ENCODE measurements at regions not wholly inside any gene's neighbourhood (a gene's known extent, or its start where the extent isn't known, plus 50 kb on each side); places are given as distances from the start of the nearest gene placed in this dataset.

DNA sequence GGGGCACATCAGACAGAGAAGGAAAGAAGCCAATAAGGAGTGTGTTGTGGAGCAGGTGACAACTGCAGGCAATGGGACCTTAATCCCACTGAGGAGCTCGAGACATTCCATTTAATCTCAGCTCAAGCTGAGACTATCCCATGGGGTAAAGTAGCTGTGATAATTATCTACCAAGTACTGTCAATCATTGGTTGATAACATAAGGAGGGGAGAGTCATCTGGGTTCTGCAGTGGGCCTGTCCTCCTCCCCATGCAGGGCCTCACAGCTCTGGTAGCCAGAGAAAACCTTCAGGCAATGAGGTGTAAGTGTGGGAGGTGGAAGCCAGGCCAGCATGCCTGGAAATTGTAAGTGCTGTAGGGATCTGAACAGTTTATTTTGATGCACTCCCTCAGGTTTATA lies 375.0 kb upstream of the ARID1B start:
- no peak overlapping the region for H3K27ac Mint-ChIP-seq
- no peaks in the 10 kb centered on the region for H3K4me1 Mint-ChIP-seq
- H3K36me3 Mint-ChIP-seq, result no peaks in the 10 kb centered on the region
- no peak overlapping the region for H3K4me3 Mint-ChIP-seq
- H3K27me3 Mint-ChIP-seq (ENCODE audit: low read depth), result peaks cover 18% of the 10 kb centered on the region
- peaks cover 5% of the 10 kb centered on the region for H3K9me3 Mint-ChIP-seq
- TF ChIP-seq, protein P1, sequence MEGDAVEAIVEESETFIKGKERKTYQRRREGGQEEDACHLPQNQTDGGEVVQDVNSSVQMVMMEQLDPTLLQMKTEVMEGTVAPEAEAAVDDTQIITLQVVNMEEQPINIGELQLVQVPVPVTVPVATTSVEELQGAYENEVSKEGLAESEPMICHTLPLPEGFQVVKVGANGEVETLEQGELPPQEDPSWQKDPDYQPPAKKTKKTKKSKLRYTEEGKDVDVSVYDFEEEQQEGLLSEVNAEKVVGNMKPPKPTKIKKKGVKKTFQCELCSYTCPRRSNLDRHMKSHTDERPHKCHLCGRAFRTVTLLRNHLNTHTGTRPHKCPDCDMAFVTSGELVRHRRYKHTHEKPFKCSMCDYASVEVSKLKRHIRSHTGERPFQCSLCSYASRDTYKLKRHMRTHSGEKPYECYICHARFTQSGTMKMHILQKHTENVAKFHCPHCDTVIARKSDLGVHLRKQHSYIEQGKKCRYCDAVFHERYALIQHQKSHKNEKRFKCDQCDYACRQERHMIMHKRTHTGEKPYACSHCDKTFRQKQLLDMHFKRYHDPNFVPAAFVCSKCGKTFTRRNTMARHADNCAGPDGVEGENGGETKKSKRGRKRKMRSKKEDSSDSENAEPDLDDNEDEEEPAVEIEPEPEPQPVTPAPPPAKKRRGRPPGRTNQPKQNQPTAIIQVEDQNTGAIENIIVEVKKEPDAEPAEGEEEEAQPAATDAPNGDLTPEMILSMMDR (IDR thresholded peaks at IDR 0.05; ENCODE audit: unreplicated experiment), result no peak
- no peak for DNase-seq (ENCODE audit: low spot score in 2 of 2, unreplicated experiment in 2 of 2)

GRCh38 chr6:156400487-156400886 lies 376.7 kb upstream of the ARID1B start:
- peaks cover 32% of the 10 kb centered on the region for H3K27me3 Mint-ChIP-seq (ENCODE audit: low read depth)
- no peak for DNase-seq (ENCODE audit: low spot score in 2 of 2, unreplicated experiment in 2 of 2)
- H3K4me3 Mint-ChIP-seq, result no peak overlapping the region
- H3K36me3 Mint-ChIP-seq, result no peaks in the 10 kb centered on the region
- peaks cover 4% of the 10 kb centered on the region for H3K4me1 Mint-ChIP-seq
- TF ChIP-seq, protein P1 (IDR thresholded peaks at IDR 0.05; ENCODE audit: unreplicated experiment), result no peak
- H3K9me3 Mint-ChIP-seq, result peaks cover 5% of the 10 kb centered on the region
- H3K27ac Mint-ChIP-seq, result no peak overlapping the region

DNA sequence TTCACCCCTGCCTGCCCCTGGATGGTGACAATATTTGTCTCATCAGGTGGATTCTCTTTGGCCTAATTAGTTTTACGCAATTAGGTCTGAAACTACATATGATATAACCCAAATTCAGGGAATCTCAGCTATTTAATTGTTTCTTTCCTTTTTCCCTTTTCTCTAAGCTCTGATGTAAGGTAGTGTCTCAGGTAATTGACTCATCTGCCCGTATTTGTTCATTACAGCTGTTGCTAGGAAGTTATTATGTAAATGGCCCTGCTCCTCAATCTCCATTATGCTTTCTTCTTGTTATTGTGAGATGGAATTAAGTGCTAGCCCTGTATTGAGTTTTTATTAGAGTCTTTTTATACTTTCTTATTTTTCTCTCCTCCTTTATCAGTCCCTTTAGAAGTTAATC lies 378.2 kb upstream of the ARID1B start:
- peaks cover 42% of the 10 kb centered on the region for H3K27me3 Mint-ChIP-seq (ENCODE audit: low read depth)
- DNase-seq (ENCODE audit: low spot score in 2 of 2, unreplicated experiment in 2 of 2), result no peak
- H3K27ac Mint-ChIP-seq, result no peak overlapping the region
- peaks cover 4% of the 10 kb centered on the region for H3K4me1 Mint-ChIP-seq
- H3K36me3 Mint-ChIP-seq, result no peaks in the 10 kb centered on the region
- H3K9me3 Mint-ChIP-seq, result peaks cover 5% of the 10 kb centered on the region
- no peak overlapping the region for H3K4me3 Mint-ChIP-seq
- TF ChIP-seq, protein P1 (IDR thresholded peaks at IDR 0.05; ENCODE audit: unreplicated experiment), result no peak

- Mint-ChIP-seq H3K27me3 (ENCODE audit: low read depth) (peaks cover 47% of the 10 kb centered on the region), H3K27ac (no peak overlapping the region), H3K36me3 (no peaks in the 10 kb centered on the region), H3K4me3 (no peak overlapping the region), H3K9me3 (peaks cover 5% of the 10 kb centered on the region), H3K4me1 (peaks cover 4% of the 10 kb centered on the region)
- no peak for DNase-seq (ENCODE audit: low spot score in 2 of 2, unreplicated experiment in 2 of 2)
- TF ChIP-seq, protein P1 (IDR thresholded peaks at IDR 0.05; ENCODE audit: unreplicated experiment), result no peak
Measured at GRCh38 chr6:156398371-156398770, 378.8 kb upstream of the ARID1B start.

GRCh38 chr6:156396791-156397418 lies 380.3 kb upstream of the ARID1B start:
- Mint-ChIP-seq H3K4me1 (peaks cover 4% of the 10 kb centered on the region), H3K36me3 (no peaks in the 10 kb centered on the region), H3K27me3 (ENCODE audit: low read depth) (peaks cover 51% of the 10 kb centered on the region), H3K27ac (no peak overlapping the region), H3K4me3 (peak overlapping the region; percentile 16), H3K9me3 (no peaks in the 10 kb centered on the region)
- TF ChIP-seq, protein P1 (IDR thresholded peaks at IDR 0.05; ENCODE audit: unreplicated experiment), result no peak
- no peak for DNase-seq (ENCODE audit: low spot score in 2 of 2, unreplicated experiment in 2 of 2)

Measured in mesothelial cell of epicardium (in vitro differentiated cells).